Psoas muscle (tissue), 7 donors: ENCODE measurements at regions not wholly inside any gene's neighbourhood (a gene's known extent, or its start where the extent isn't known, plus 50 kb on each side); places are given as distances from the start of the nearest gene placed in this dataset.

Source experiments
- ATAC-seq, 4 donors: fragments of 200-7000 bp; cut with Tn5 transposase; one replicate each; pipeline ENCODE4 v1.9.1; 2020; ENCODE audit warnings: moderate library complexity in 3 of 4, mild to moderate bottlenecking in 2 of 4
- DNase-seq, 2 donors: peaks; one replicate each; pipeline ENCODE4 v3.0.0-alpha.2; 2020
- H3K27ac ChIP-seq: fragments of 200-600 bp; one replicate; pipeline ENCODE4 v1.8.0; 2022
- H3K27me3 ChIP-seq, 3 donors: fragments of 200-600 bp in 1 of 3; one replicate each; pipeline versions ENCODE4 v1.6.1 to v1.8.0; 2013 to 2022; ENCODE audit warnings: low read length in 2 of 3, mild to moderate bottlenecking in 2 of 3, moderate library complexity in 1 of 3; ENCODE audit not compliant: insufficient read depth in 3 of 3
- H3K36me3 ChIP-seq, 2 donors: fragments of 200-600 bp in 1 of 2; one replicate each; pipeline versions ENCODE4 v1.6.1 to v1.8.0; 2013 to 2022; ENCODE audit warnings: low read depth in 1 of 2, mild to moderate bottlenecking in 1 of 2, moderate library complexity in 1 of 2; ENCODE audit not compliant: insufficient read depth in 1 of 2
- H3K4me1 ChIP-seq: fragments of 200-600 bp; one replicate; pipeline ENCODE4 v1.8.0; 2022
- H3K4me3 ChIP-seq: fragments of 200-600 bp; one replicate; pipeline ENCODE4 v1.8.0; 2022; ENCODE audit warnings: mild to moderate bottlenecking
- H3K9me3 ChIP-seq: fragments of 200-600 bp; one replicate; pipeline ENCODE4 v1.8.0; 2022
- CTCF ChIP-seq: fragments of 200-600 bp; IDR thresholded peaks from one replicate; pipeline ENCODE4 v1.8.0; 2022; ENCODE audit warnings: antibody characterized with exemption
- WGBS, 3 donors: extraction: QIAGEN DNeasy Blood & Tissue Kit; methylation state at CpG; one replicate each; pipeline versions ENCODE4 v1.1.6 to v1.1.7; 2013; 5-methylcytosine and 5-hydroxymethylcytosine counted together
- intact Hi-C, 2 donors: fragments of 100-400 bp; cut with DNase I; formaldehyde crosslinking; loops; one replicate each; pipeline versions ENCODE4 v1.11.0 to v1.14.2; 2022
- donor health status: healthy with polysubstance abuse.
- donor health status: DM: no; HTN: no; CAD: no; lungs with moderate emphysema.
- donor health status: Bipolar disorder and iron deficiency.
- donor health status: healthy.
- donor health status: DM: yes; HTN: yes; CAD: no.
- donor health status: DM: no; HTN: no; CAD: no.
- donor health status: DM: yes; HTN: yes; CAD: no.

- Histone ChIP-seq H3K27ac (no peak overlapping the region), H3K27me3 (no peaks in the 10 kb centered on the region), H3K9me3 (no peaks in the 10 kb centered on the region), H3K36me3 (no peaks in the 10 kb centered on the region), H3K4me3 (no peak overlapping the region), H3K4me1 (no peaks in the 10 kb centered on the region)
- no peak for TF ChIP-seq CTCF
- intact Hi-C loops: loop anchor here in 1 of 2 donors (10.0 kb wide), 1 partner anchor 430 kb away; no protein-coding TSS in a partner anchor
- ATAC-seq (no peak), DNase-seq (no peak)
- 31 to 65% (median 45%) methylated on average over 1 of the region's 1 CpG for WGBS, 3 donors
Observed at GRCh38 chr4:112094330-112094729, 50.9 kb upstream of the FAM241A start.
